Stimulated activated CD4-positive, alpha-beta T cell treated with anti-CD3 and anti-CD28 coated beads, Interleukin-12 subunit alpha, Interleukin-12 subunit beta, amount 100 ng/mL, for 48 hours (primary cell): ENCODE measurements at regions not wholly inside any gene's neighbourhood (a gene's known extent, or its start where the extent isn't known, plus 50 kb on each side); places are given as distances from the start of the nearest gene placed in this dataset.

ENCODE experiments used
- DNase-seq, 3 donors: peaks; one replicate each; pipeline ENCODE4 v3.0.0-alpha.2; 2020; ENCODE audit warnings: low read depth in 2 of 3, low spot score in 1 of 3

GRCh38 chr5:72557167-72558045, 50.2 kb upstream of the ZNF366 start:
- no peak for DNase-seq
